ENCODE measurements at regions not wholly inside any gene's neighbourhood (a gene's known extent, or its start where the extent isn't known, plus 50 kb on each side); places are given as distances from the start of the nearest gene placed in this dataset.
"Not testable (repeated sequence)": the region's sequence is repeated elsewhere in the genome, so short reads cannot be mapped to it uniquely, and the experiment has no call there.

GRCh38 chrX:127782904-127783303 is 269.3 kb downstream of the ACTRT1 start:
- WGBS (ENCODE audit: insufficient coverage) = 100% methylated on average over 1 of the region's 2 CpGs

DNA sequence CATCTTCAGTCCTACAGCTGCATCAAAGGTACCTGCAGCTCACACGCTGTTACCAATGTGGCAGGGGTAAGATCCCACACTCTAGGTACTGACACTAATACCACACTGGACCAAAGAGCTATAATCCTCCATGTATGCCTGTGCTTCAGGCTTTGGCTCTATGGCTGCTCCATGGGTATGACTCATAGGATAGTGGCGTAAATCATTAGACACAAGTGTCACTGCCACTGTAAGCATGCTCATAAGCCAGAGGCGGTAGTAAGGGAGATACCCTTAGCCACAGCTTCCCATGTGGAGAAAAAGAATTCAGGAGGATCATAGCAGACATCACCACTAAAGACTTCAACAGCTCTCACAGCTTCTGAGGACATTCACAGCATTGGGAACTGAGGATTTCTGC is 287.5 kb downstream of the ACTRT1 start:
- H3K36me3 ChIP-seq (ENCODE audit: control insufficient read depth in 4 of 4, insufficient read depth in 4 of 4, low read length in 3 of 4) = no peaks in the 10 kb centered on the region
- ChIA-PET POLR2A (no interaction called here), CTCF (interaction anchor here (0.9 kb wide), 1 partner anchor 10 kb away, joined by 3 read pairs; no protein-coding TSS in a partner anchor)
- DNase-seq = no peak
- H3K27me3 ChIP-seq (replicated peaks in 2 of 5; ENCODE audit: control insufficient read depth in 4 of 5, insufficient read depth in 5 of 5, low read length in 4 of 5) = no peaks in the 10 kb centered on the region
- H3K4me1 ChIP-seq (ENCODE audit: control extremely low read depth in 1 of 4, control insufficient read depth in 4 of 4, insufficient read depth in 4 of 4, low read length in 3 of 4) = no peaks in the 10 kb centered on the region
- no peaks in the 10 kb centered on the region for H3K9me3 ChIP-seq (ENCODE audit: control extremely low read depth in 1 of 5, control insufficient read depth in 4 of 5, insufficient read depth in 2 of 5, low read depth in 1 of 5, low read length in 4 of 5)
- WGBS (ENCODE audit: insufficient coverage) = 87% methylated on average over 3 of the region's 3 CpGs
- no peak overlapping the region for H3K4me3 ChIP-seq (ENCODE audit: control insufficient read depth in 1 of 7, extremely low read depth in 1 of 7, insufficient read depth in 4 of 7, low read depth in 2 of 7, low read length in 6 of 7)
- H3K27ac ChIP-seq (ENCODE audit: insufficient read depth in 1 of 2, low read depth in 1 of 2, low read length in 2 of 2, poor library complexity in 1 of 2, severe bottlenecking in 2 of 2) = no peak overlapping the region

More at GRCh38 chrX:127782904-127783303, 269.3 kb downstream of the ACTRT1 start:
- ChIA-PET POLR2A (no interaction called here), CTCF (no interaction called here)
- Histone ChIP-seq H3K4me1 (ENCODE audit: control extremely low read depth in 1 of 4, control insufficient read depth in 4 of 4, insufficient read depth in 4 of 4, low read length in 3 of 4) (no peaks in the 10 kb centered on the region), H3K9me3 (ENCODE audit: control extremely low read depth in 1 of 5, control insufficient read depth in 4 of 5, insufficient read depth in 2 of 5, low read depth in 1 of 5, low read length in 4 of 5) (no peaks in the 10 kb centered on the region), H3K27me3 (replicated peaks in 2 of 5; ENCODE audit: control insufficient read depth in 4 of 5, insufficient read depth in 5 of 5, low read length in 4 of 5) (no peaks in the 10 kb centered on the region), H3K36me3 (ENCODE audit: control insufficient read depth in 4 of 4, insufficient read depth in 4 of 4, low read length in 3 of 4) (no peaks in the 10 kb centered on the region), H3K4me3 (ENCODE audit: control insufficient read depth in 1 of 7, extremely low read depth in 1 of 7, insufficient read depth in 4 of 7, low read depth in 2 of 7, low read length in 6 of 7) (no peak overlapping the region), H3K27ac (ENCODE audit: insufficient read depth in 1 of 2, low read depth in 1 of 2, low read length in 2 of 2, poor library complexity in 1 of 2, severe bottlenecking in 2 of 2) (no peak overlapping the region)
- DNase-seq = no peak

GRCh38 chrX:127762663-127763062 is 289.5 kb downstream of the ACTRT1 start:
- no peaks in the 10 kb centered on the region for H3K36me3 ChIP-seq (ENCODE audit: control insufficient read depth in 4 of 4, insufficient read depth in 4 of 4, low read length in 3 of 4)
- no peaks in the 10 kb centered on the region for H3K27me3 ChIP-seq (replicated peaks in 2 of 5; ENCODE audit: control insufficient read depth in 4 of 5, insufficient read depth in 5 of 5, low read length in 4 of 5)
- no peak overlapping the region for H3K27ac ChIP-seq (ENCODE audit: insufficient read depth in 1 of 2, low read depth in 1 of 2, low read length in 2 of 2, poor library complexity in 1 of 2, severe bottlenecking in 2 of 2)
- no peaks in the 10 kb centered on the region for H3K9me3 ChIP-seq (ENCODE audit: control extremely low read depth in 1 of 5, control insufficient read depth in 4 of 5, insufficient read depth in 2 of 5, low read depth in 1 of 5, low read length in 4 of 5)
- no peak for DNase-seq
- no peak overlapping the region for H3K4me3 ChIP-seq (ENCODE audit: control insufficient read depth in 1 of 7, extremely low read depth in 1 of 7, insufficient read depth in 4 of 7, low read depth in 2 of 7, low read length in 6 of 7)
- CTCF ChIA-PET = no interaction called here
- H3K4me1 ChIP-seq (ENCODE audit: control extremely low read depth in 1 of 4, control insufficient read depth in 4 of 4, insufficient read depth in 4 of 4, low read length in 3 of 4) = no peaks in the 10 kb centered on the region
- POLR2A ChIA-PET = no interaction called here

DNA sequence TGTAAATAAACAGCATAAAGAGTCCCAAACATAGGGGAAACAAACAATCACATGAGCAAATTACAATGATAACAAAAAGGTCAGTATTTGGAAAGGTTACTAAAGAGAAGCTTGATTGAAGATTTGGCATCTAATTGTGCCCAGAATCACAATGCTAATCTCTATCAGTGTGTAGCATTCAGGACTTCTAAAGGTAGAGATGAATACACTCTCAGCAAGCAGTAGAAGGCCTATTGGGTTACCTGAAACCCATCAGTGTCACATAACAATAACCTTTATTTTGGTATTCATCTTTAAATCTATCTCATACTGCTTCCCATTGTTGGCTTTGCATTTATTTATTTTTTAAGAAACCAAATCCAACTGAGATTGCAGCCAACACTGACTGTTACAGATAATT is 319.5 kb downstream of the ACTRT1 start:
- ChIA-PET CTCF (no interaction called here), POLR2A (no interaction called here)
- Histone ChIP-seq H3K27me3 (replicated peaks in 2 of 5; ENCODE audit: control insufficient read depth in 4 of 5, insufficient read depth in 5 of 5, low read length in 4 of 5) (no peaks in the 10 kb centered on the region), H3K36me3 (ENCODE audit: control insufficient read depth in 4 of 4, insufficient read depth in 4 of 4, low read length in 3 of 4) (no peaks in the 10 kb centered on the region), H3K4me1 (ENCODE audit: control extremely low read depth in 1 of 4, control insufficient read depth in 4 of 4, insufficient read depth in 4 of 4, low read length in 3 of 4) (no peaks in the 10 kb centered on the region), H3K27ac (ENCODE audit: insufficient read depth in 1 of 2, low read depth in 1 of 2, low read length in 2 of 2, poor library complexity in 1 of 2, severe bottlenecking in 2 of 2) (no peak overlapping the region), H3K9me3 (ENCODE audit: control extremely low read depth in 1 of 5, control insufficient read depth in 4 of 5, insufficient read depth in 2 of 5, low read depth in 1 of 5, low read length in 4 of 5) (no peaks in the 10 kb centered on the region), H3K4me3 (ENCODE audit: control insufficient read depth in 1 of 7, extremely low read depth in 1 of 7, insufficient read depth in 4 of 7, low read depth in 2 of 7, low read length in 6 of 7) (no peak overlapping the region)
- no peak for DNase-seq

DNA sequence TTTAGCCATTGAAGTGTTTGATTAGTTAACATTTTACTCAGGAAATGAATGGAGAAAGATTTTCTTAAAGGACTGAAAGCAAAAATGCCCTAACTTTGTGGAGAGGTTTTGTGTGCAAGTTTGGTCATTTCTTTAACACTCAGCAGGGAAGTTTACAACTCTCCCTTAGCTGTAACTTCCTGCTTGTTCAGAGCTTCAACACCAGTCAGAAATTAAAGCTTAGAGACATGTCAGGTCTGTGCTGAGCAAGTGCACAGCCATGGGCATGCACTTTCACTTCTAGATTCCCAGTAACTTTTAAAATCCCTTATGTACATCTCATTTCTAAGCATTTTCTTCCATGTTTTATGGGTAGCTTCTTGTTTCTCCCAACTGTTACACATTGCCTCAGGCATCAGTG is 326.0 kb downstream of the ACTRT1 start:
- H3K4me1 ChIP-seq (ENCODE audit: control extremely low read depth in 1 of 4, control insufficient read depth in 4 of 4, insufficient read depth in 4 of 4, low read length in 3 of 4) = no peaks in the 10 kb centered on the region
- no peaks in the 10 kb centered on the region for H3K9me3 ChIP-seq (ENCODE audit: control extremely low read depth in 1 of 5, control insufficient read depth in 4 of 5, insufficient read depth in 2 of 5, low read depth in 1 of 5, low read length in 4 of 5)
- peak overlapping the region in 1 of 7 experiments; percentile 28 for H3K4me3 ChIP-seq (ENCODE audit: control insufficient read depth in 1 of 7, extremely low read depth in 1 of 7, insufficient read depth in 4 of 7, low read depth in 2 of 7, low read length in 6 of 7)
- H3K27me3 ChIP-seq (replicated peaks in 2 of 5; ENCODE audit: control insufficient read depth in 4 of 5, insufficient read depth in 5 of 5, low read length in 4 of 5) = no peaks in the 10 kb centered on the region
- H3K36me3 ChIP-seq (ENCODE audit: control insufficient read depth in 4 of 4, insufficient read depth in 4 of 4, low read length in 3 of 4) = no peaks in the 10 kb centered on the region
- POLR2A ChIA-PET = no interaction called here
- CTCF ChIA-PET = no interaction called here
- no peak overlapping the region for H3K27ac ChIP-seq (ENCODE audit: insufficient read depth in 1 of 2, low read depth in 1 of 2, low read length in 2 of 2, poor library complexity in 1 of 2, severe bottlenecking in 2 of 2)
- DNase-seq = no peak

DNA sequence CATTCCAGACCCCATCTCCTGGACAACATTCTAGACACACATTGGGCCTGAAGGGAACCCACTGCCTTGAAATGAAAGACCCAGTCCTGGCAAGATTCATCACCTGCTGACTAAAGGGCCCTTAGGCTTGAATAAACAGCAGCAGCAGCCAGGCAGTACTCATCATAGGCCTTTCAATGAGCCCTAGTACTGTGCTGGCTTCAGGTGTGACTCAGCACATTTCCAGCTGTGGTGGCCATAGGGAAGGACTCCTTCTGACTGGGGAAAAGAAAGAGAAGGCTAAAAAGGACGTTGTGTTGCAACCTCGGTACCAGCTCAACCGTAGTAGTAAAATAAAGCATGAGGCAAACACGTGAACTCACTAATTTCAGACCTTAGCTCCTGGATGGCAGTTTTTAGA is 344.0 kb downstream of the ACTRT1 start:
- no peak overlapping the region for H3K27ac ChIP-seq (ENCODE audit: insufficient read depth in 1 of 2, low read depth in 1 of 2, low read length in 2 of 2, poor library complexity in 1 of 2, severe bottlenecking in 2 of 2)
- no peaks in the 10 kb centered on the region for H3K9me3 ChIP-seq (ENCODE audit: control extremely low read depth in 1 of 5, control insufficient read depth in 4 of 5, insufficient read depth in 2 of 5, low read depth in 1 of 5, low read length in 4 of 5)
- H3K27me3 ChIP-seq (replicated peaks in 2 of 5; ENCODE audit: control insufficient read depth in 4 of 5, insufficient read depth in 5 of 5, low read length in 4 of 5) = no peaks in the 10 kb centered on the region
- ChIA-PET POLR2A (no interaction called here), CTCF (no interaction called here)
- peak in 2 of 3 donors; percentile 11 to 13 for DNase-seq
- H3K4me3 ChIP-seq (ENCODE audit: control insufficient read depth in 1 of 7, extremely low read depth in 1 of 7, insufficient read depth in 4 of 7, low read depth in 2 of 7, low read length in 6 of 7) = no peak overlapping the region
- H3K4me1 ChIP-seq (ENCODE audit: control extremely low read depth in 1 of 4, control insufficient read depth in 4 of 4, insufficient read depth in 4 of 4, low read length in 3 of 4) = no peaks in the 10 kb centered on the region
- WGBS (ENCODE audit: insufficient coverage) = 63% methylated on average over 4 of the region's 4 CpGs
- no peaks in the 10 kb centered on the region for H3K36me3 ChIP-seq (ENCODE audit: control insufficient read depth in 4 of 4, insufficient read depth in 4 of 4, low read length in 3 of 4)

DNA sequence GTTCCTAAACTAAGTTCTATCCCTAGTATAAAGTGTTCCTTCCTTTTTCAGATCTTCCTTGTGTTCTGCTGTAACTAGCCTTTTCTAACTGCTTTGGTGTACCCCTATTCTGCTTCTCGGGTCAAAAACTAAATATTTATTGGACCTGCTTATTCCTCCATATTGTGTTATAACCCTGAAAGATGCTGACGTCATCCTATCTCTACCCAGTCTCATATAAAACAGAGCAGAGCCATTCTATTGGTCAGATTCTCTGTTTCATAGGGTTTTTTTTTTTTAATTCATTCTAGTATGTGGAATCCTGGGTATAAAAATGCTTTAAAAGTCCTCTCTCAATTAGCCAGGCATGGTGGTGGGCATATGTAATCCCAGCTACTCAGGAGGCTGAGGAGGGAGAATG is 349.7 kb downstream of the ACTRT1 start:
- no peak for DNase-seq
- Histone ChIP-seq H3K9me3 (ENCODE audit: control extremely low read depth in 1 of 5, control insufficient read depth in 4 of 5, insufficient read depth in 2 of 5, low read depth in 1 of 5, low read length in 4 of 5) (peaks cover 0 to 1% (median 0%) of the 10 kb centered on the region in 5 experiments), H3K36me3 (ENCODE audit: control insufficient read depth in 4 of 4, insufficient read depth in 4 of 4, low read length in 3 of 4) (no peaks in the 10 kb centered on the region), H3K4me1 (ENCODE audit: control extremely low read depth in 1 of 4, control insufficient read depth in 4 of 4, insufficient read depth in 4 of 4, low read length in 3 of 4) (no peaks in the 10 kb centered on the region), H3K27me3 (replicated peaks in 2 of 5; ENCODE audit: control insufficient read depth in 4 of 5, insufficient read depth in 5 of 5, low read length in 4 of 5) (no peaks in the 10 kb centered on the region), H3K4me3 (ENCODE audit: control insufficient read depth in 1 of 7, extremely low read depth in 1 of 7, insufficient read depth in 4 of 7, low read depth in 2 of 7, low read length in 6 of 7) (no peak overlapping the region), H3K27ac (ENCODE audit: insufficient read depth in 1 of 2, low read depth in 1 of 2, low read length in 2 of 2, poor library complexity in 1 of 2, severe bottlenecking in 2 of 2) (no peak overlapping the region)
- POLR2A ChIA-PET = no interaction called here
- WGBS (ENCODE audit: insufficient coverage) = 63% methylated on average over 1 of the region's 2 CpGs
- CTCF ChIA-PET = no interaction called here

DNA sequence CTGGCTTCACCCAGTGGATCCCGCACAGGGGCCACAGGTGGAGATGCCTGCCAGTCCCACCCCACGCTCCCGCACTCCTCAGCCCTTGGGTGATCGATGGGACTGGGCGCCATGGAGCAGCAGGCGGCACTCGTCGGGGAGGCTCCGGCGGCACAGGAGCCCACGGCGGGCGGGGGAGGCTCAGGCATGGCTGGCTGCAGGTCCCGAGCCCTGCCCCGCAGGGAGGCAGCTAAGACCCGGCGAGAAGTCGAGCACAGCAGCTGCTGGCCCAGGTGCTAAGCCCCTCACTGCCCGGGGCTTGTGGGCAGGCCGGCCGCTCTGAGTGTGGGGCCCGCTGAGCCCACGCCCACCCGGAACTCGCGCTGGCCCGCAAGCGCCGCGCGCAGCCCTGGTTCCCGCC is 389.3 kb downstream of the ACTRT1 start:
- CTCF ChIA-PET; H3K4me1 ChIP-seq (ENCODE audit: control extremely low read depth in 1 of 4, control insufficient read depth in 4 of 4, insufficient read depth in 4 of 4, low read length in 3 of 4); H3K27ac ChIP-seq (ENCODE audit: insufficient read depth in 1 of 2, low read depth in 1 of 2, low read length in 2 of 2, poor library complexity in 1 of 2, severe bottlenecking in 2 of 2); H3K4me3 ChIP-seq (ENCODE audit: control insufficient read depth in 1 of 7, extremely low read depth in 1 of 7, insufficient read depth in 4 of 7, low read depth in 2 of 7, low read length in 6 of 7); H3K36me3 ChIP-seq (ENCODE audit: control insufficient read depth in 4 of 4, insufficient read depth in 4 of 4, low read length in 3 of 4); POLR2A ChIA-PET; H3K27me3 ChIP-seq (replicated peaks in 2 of 5; ENCODE audit: control insufficient read depth in 4 of 5, insufficient read depth in 5 of 5, low read length in 4 of 5); H3K9me3 ChIP-seq (ENCODE audit: control extremely low read depth in 1 of 5, control insufficient read depth in 4 of 5, insufficient read depth in 2 of 5, low read depth in 1 of 5, low read length in 4 of 5); DNase-seq: not testable (repeated sequence)
- WGBS (ENCODE audit: insufficient coverage) = 95% methylated on average over 16 of the region's 32 CpGs
